Ishikawa (cell line): ENCODE measurements at regions not wholly inside any gene's neighbourhood (a gene's known extent, or its start where the extent isn't known, plus 50 kb on each side); places are given as distances from the start of the nearest gene placed in this dataset.

Experiments used
- CEBPB ChIP-seq: IDR thresholded peaks from 2 replicates; pipeline ENCODE4 v1.6.1; 2012
- EGR1 ChIP-seq: IDR thresholded peaks from 2 replicates; pipeline ENCODE4 v1.6.1; 2012
- EP300 ChIP-seq: IDR thresholded peaks from 2 replicates; pipeline ENCODE4 v1.6.1; 2012; ENCODE audit warnings: borderline replicate concordance
- NFIC ChIP-seq: IDR thresholded peaks from 2 replicates; pipeline ENCODE4 v1.6.1; 2012
- RAD21 ChIP-seq: IDR thresholded peaks from 2 replicates; pipeline ENCODE4 v1.6.1; 2012; ENCODE audit warnings: low read depth
- TAF1 ChIP-seq: IDR thresholded peaks from 2 replicates; pipeline ENCODE4 v1.6.1; 2012; ENCODE audit warnings: low read depth, mild to moderate bottlenecking
- TCF12 ChIP-seq: IDR thresholded peaks from 2 replicates; pipeline ENCODE4 v1.6.1; 2012; ENCODE audit warnings: low read depth
- TF ChIP-seq, protein P1 (sequence below): IDR thresholded peaks from 2 replicates; pipeline ENCODE4 v1.6.1; 2012
- TF ChIP-seq, protein P2 (sequence below): IDR thresholded peaks from 2 replicates; pipeline ENCODE4 v1.6.1; 2012; ENCODE audit warnings: low read depth, mild to moderate bottlenecking

DNA sequence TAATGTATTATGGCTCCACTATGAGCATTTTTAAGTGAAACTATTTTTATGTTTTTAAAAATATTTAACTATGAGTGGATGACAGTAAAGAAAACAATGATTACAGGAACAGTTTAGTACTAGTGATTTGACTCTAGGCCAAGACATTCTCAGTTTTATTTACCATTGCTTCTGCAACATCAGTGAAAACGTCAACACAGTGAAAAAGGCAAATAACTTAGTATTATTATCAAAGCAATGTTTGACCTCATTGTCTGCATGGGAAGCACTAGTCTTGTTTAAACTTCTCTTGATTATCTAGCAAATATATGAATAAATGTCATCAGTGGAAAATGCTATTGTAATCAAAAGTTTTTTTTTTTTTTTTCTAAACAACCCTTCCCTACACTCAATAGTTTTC, 165.0 kb downstream of the HTR1B start:
- TF ChIP-seq RAD21 (no peak), EGR1 (no peak), NFIC (no peak), EP300 (no peak), CEBPB (no peak), TCF12 (no peak), TAF1 (no peak)
- TF ChIP-seq, protein P1, sequence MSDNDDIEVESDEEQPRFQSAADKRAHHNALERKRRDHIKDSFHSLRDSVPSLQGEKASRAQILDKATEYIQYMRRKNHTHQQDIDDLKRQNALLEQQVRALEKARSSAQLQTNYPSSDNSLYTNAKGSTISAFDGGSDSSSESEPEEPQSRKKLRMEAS, result no peak
- TF ChIP-seq, protein P2, sequence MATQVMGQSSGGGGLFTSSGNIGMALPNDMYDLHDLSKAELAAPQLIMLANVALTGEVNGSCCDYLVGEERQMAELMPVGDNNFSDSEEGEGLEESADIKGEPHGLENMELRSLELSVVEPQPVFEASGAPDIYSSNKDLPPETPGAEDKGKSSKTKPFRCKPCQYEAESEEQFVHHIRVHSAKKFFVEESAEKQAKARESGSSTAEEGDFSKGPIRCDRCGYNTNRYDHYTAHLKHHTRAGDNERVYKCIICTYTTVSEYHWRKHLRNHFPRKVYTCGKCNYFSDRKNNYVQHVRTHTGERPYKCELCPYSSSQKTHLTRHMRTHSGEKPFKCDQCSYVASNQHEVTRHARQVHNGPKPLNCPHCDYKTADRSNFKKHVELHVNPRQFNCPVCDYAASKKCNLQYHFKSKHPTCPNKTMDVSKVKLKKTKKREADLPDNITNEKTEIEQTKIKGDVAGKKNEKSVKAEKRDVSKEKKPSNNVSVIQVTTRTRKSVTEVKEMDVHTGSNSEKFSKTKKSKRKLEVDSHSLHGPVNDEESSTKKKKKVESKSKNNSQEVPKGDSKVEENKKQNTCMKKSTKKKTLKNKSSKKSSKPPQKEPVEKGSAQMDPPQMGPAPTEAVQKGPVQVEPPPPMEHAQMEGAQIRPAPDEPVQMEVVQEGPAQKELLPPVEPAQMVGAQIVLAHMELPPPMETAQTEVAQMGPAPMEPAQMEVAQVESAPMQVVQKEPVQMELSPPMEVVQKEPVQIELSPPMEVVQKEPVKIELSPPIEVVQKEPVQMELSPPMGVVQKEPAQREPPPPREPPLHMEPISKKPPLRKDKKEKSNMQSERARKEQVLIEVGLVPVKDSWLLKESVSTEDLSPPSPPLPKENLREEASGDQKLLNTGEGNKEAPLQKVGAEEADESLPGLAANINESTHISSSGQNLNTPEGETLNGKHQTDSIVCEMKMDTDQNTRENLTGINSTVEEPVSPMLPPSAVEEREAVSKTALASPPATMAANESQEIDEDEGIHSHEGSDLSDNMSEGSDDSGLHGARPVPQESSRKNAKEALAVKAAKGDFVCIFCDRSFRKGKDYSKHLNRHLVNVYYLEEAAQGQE, result no peak
